ENCODE measurements at regions not wholly inside any gene's neighbourhood (a gene's known extent, or its start where the extent isn't known, plus 50 kb on each side); places are given as distances from the start of the nearest gene placed in this dataset.

DNA sequence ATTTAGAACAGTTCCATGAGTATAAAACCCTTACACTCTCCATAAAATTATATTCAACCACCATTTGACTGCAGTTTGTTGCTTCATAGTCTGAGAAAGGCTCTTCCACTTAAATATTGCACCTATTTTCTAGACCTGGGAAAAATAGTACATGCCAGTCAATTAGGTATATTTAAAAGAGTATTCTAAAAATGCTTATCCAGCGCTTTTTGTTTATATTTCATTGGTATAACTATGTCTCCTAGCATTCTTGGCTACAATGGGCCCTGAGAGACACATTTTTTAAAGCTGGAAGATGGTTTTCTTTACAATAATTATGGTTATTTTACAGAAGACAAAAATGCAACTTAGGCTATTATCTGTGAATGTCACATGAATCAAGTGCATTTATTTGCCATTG, 439.4 kb downstream of the KCNJ18 start:
- H3K9me3 Mint-ChIP-seq: peaks cover 74% of the 10 kb centered on the region

DNA sequence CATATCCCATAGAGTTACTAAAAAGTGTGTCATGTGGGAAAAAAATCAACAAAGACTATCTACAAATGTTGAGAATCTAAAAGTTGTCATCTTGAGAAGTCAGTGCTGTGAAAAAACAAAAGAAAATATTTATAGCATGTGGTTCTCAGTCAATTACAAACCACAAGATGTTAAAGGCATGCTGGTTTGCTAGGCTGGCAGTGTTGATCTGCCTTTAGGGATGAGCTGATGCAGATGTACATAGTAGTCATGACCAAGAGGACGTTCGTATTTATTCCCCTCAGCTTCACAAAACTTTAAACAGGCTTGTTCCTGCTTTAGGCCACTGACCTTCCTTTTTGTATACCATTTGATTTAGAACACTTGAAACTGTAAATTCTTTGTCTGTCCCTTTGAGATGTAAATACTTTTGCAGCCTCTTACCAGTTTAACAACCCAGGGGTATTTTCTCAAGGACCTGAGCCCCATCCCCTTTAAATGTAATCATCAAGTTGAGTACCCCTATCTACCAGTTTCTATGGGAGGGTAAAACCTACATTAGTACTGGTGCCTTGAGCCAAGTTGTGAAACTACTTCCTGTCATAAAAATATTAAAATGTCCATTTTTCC, 446.6 kb downstream of the KCNJ18 start:
- Mint-ChIP-seq H3K4me3 (no peak overlapping the region), H3K36me3 (no peaks in the 10 kb centered on the region), H3K27me3 (ENCODE audit: low read depth) (no peaks in the 10 kb centered on the region), H3K4me1 (no peaks in the 10 kb centered on the region), H3K9me3 (peaks cover 17% of the 10 kb centered on the region), H3K27ac (no peak overlapping the region)
- TF ChIP-seq, protein P1, sequence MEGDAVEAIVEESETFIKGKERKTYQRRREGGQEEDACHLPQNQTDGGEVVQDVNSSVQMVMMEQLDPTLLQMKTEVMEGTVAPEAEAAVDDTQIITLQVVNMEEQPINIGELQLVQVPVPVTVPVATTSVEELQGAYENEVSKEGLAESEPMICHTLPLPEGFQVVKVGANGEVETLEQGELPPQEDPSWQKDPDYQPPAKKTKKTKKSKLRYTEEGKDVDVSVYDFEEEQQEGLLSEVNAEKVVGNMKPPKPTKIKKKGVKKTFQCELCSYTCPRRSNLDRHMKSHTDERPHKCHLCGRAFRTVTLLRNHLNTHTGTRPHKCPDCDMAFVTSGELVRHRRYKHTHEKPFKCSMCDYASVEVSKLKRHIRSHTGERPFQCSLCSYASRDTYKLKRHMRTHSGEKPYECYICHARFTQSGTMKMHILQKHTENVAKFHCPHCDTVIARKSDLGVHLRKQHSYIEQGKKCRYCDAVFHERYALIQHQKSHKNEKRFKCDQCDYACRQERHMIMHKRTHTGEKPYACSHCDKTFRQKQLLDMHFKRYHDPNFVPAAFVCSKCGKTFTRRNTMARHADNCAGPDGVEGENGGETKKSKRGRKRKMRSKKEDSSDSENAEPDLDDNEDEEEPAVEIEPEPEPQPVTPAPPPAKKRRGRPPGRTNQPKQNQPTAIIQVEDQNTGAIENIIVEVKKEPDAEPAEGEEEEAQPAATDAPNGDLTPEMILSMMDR (IDR thresholded peaks at IDR 0.05; ENCODE audit: unreplicated experiment): no peak
- DNase-seq (ENCODE audit: low spot score in 2 of 2, unreplicated experiment in 2 of 2): no peak

More for the DNA sequence above, 439.4 kb downstream of the KCNJ18 start:
- Mint-ChIP-seq H3K27me3 (ENCODE audit: low read depth) (no peaks in the 10 kb centered on the region), H3K4me1 (no peaks in the 10 kb centered on the region), H3K4me3 (no peak overlapping the region), H3K36me3 (no peaks in the 10 kb centered on the region), H3K27ac (no peak overlapping the region)
- TF ChIP-seq, protein P1 (IDR thresholded peaks at IDR 0.05; ENCODE audit: unreplicated experiment): no peak
- DNase-seq (ENCODE audit: low spot score in 2 of 2, unreplicated experiment in 2 of 2): no peak

DNA sequence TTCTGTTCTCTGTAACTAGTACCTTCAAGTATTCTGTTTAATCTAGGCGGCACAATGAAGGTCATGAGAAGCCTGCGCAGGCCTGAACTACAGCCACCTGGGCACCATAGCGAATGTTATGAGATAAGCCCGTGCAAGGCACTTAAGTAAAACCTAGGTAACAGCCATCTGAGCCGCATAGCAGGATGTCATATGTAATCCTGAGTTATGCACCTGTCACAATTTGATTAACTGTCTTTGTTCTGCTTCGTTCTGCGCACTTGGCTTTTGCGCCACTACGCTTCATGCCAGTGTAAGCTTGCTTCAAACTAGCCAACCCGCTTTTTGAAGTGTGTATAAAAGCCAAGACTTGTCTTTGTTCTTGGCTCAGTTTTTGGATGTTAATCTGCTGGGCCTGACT, 449.8 kb downstream of the KCNJ18 start:
- H3K4me1 Mint-ChIP-seq: no peaks in the 10 kb centered on the region

DNA sequence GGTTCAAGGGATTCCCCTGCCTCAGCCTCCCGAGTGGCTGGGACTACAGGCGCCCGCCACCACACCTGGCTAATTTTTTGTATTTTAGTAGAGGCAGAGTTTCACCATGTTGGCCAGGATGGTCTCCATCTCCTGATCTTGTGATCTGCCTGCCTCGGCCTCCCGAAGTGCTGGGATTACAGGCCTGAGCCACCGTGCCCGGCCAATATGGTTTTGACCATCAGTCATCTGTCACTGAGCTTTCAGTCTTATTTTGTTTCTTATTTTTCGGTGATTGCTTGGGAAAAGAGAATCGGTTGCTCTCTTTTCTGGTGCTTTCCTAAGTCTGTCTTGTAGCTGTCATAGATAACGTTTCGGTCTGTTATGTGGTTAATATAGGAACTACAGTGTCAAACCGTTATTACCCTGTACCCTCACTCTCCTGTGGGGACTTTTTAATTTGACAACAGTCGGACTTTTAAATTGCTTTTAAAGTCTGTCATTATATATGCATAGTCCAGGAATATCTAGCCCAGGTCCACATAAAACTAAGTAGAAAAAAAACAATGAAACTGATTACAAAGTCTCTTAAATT, 453.4 kb downstream of the KCNJ18 start:
- Mint-ChIP-seq H3K27me3 (ENCODE audit: low read depth) (no peaks in the 10 kb centered on the region), H3K4me1 (no peaks in the 10 kb centered on the region), H3K27ac (no peak overlapping the region), H3K4me3 (no peak overlapping the region), H3K9me3 (peaks cover 34% of the 10 kb centered on the region), H3K36me3 (no peaks in the 10 kb centered on the region)
- TF ChIP-seq, protein P1 (IDR thresholded peaks at IDR 0.05; ENCODE audit: unreplicated experiment): no peak
- DNase-seq (ENCODE audit: low spot score in 2 of 2, unreplicated experiment in 2 of 2): no peak

More for the DNA sequence above, 449.8 kb downstream of the KCNJ18 start:
- no peak for DNase-seq (ENCODE audit: low spot score in 2 of 2, unreplicated experiment in 2 of 2)
- TF ChIP-seq, protein P1 (IDR thresholded peaks at IDR 0.05; ENCODE audit: unreplicated experiment): no peak
- Mint-ChIP-seq H3K9me3 (peaks cover 5% of the 10 kb centered on the region), H3K27me3 (ENCODE audit: low read depth) (no peaks in the 10 kb centered on the region), H3K27ac (no peak overlapping the region), H3K36me3 (no peaks in the 10 kb centered on the region), H3K4me3 (no peak overlapping the region)

DNA sequence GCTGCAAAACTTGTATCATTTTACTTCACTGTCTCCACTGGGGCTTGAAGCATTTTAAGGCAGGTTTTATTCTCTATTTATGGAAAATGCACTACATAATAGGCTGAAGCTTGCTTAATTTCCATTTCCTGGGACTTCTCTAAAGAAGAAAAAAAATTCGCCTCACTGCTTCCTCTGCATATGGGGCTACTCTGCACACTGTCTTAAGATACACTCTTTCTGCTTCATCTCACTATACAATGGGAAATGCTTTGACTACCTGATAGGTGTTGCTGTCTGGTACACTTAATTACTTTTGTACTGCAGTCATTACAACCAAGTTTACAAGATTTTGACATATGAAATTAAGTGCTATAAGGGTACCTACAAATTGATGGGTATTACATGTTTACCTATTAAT, 466.0 kb downstream of the KCNJ18 start:
- no peak overlapping the region for H3K27ac Mint-ChIP-seq
- no peak overlapping the region for H3K4me3 Mint-ChIP-seq
- H3K27me3 Mint-ChIP-seq (ENCODE audit: low read depth): no peaks in the 10 kb centered on the region
- no peak for DNase-seq (ENCODE audit: low spot score in 2 of 2, unreplicated experiment in 2 of 2)
- H3K4me1 Mint-ChIP-seq: no peaks in the 10 kb centered on the region
- peaks cover 48% of the 10 kb centered on the region for H3K9me3 Mint-ChIP-seq
- no peaks in the 10 kb centered on the region for H3K36me3 Mint-ChIP-seq
- TF ChIP-seq, protein P1 (IDR thresholded peaks at IDR 0.05; ENCODE audit: unreplicated experiment): no peak

Data from mesothelial cell of epicardium (in vitro differentiated cells).